OCI-LY1 (cell line): ENCODE measurements at regions not wholly inside any gene's neighbourhood (a gene's known extent, or its start where the extent isn't known, plus 50 kb on each side); places are given as distances from the start of the nearest gene placed in this dataset.

Experiments
- H2AFZ ChIP-seq: fragments of 200-600 bp; sonication (generic), shearing (Covaris generic); 2 replicates; pipeline ENCODE4 v1.6.0; 2014; ENCODE audit warnings: antibody characterized with exemption, mild to moderate bottlenecking, low read length
- H3F3A ChIP-seq: fragments of 200-600 bp; sonication (generic), shearing (Covaris generic); 2 replicates; pipeline ENCODE4 v1.6.0; 2014; ENCODE audit warnings: mild to moderate bottlenecking, antibody characterized with exemption, low read length, moderate library complexity; ENCODE audit not compliant: insufficient read depth
- H3K27ac ChIP-seq: fragments of 200-600 bp; sonication (generic); 2 replicates; pipeline ENCODE4 v1.5.1; 2014; ENCODE audit warnings: low read length, mixed run types, mild to moderate bottlenecking, low read depth; ENCODE audit not compliant: poor library complexity, severe bottlenecking
- H3K27me3 ChIP-seq: fragments of 200-600 bp; sonication (generic); 2 replicates; pipeline ENCODE4 v1.6.0; 2014; ENCODE audit warnings: antibody characterized with exemption, mild to moderate bottlenecking, low read length, moderate library complexity; ENCODE audit not compliant: insufficient read depth
- H3K36me3 ChIP-seq: fragments of 200-600 bp; sonication (generic); 2 replicates; pipeline ENCODE4 v1.6.1; 2014; ENCODE audit warnings: mild to moderate bottlenecking, antibody characterized with exemption, low read length, moderate library complexity, mixed read lengths; ENCODE audit not compliant: insufficient read depth
- H3K4me1 ChIP-seq: fragments of 200-600 bp; sonication (generic); 2 replicates; pipeline ENCODE4 v1.5.1; 2014; ENCODE audit warnings: mild to moderate bottlenecking, low read length, moderate library complexity; ENCODE audit not compliant: insufficient read depth, severe bottlenecking
- H3K4me2 ChIP-seq: fragments of 200-600 bp; sonication (generic), shearing (Covaris generic); 2 replicates; pipeline ENCODE4 v1.6.1; 2014; ENCODE audit warnings: low read length
- H3K4me3 ChIP-seq: fragments of 200-600 bp; sonication (generic); 2 replicates; pipeline ENCODE4 v1.5.1; 2014; ENCODE audit warnings: low read length, low read depth, mild to moderate bottlenecking, mixed read lengths; ENCODE audit not compliant: poor library complexity, severe bottlenecking
- H3K79me2 ChIP-seq: fragments of 200-600 bp; shearing (Covaris generic); 2 replicates; pipeline ENCODE4 v1.6.1; 2016; ENCODE audit warnings: mixed run types, low read length, mixed read lengths; ENCODE audit not compliant: insufficient read depth
- H3K9ac ChIP-seq: fragments of 200-600 bp; sonication (generic), shearing (Covaris generic); 2 replicates; pipeline ENCODE4 v1.6.1; 2014; ENCODE audit warnings: mild to moderate bottlenecking, low read length, mixed read lengths
- H3K9me2 ChIP-seq: fragments of 200-600 bp; sonication (generic), shearing (Covaris generic); 2 replicates; pipeline ENCODE4 v1.6.1; 2014; ENCODE audit warnings: low read depth, mild to moderate bottlenecking, low read length, mixed read lengths
- H3K9me3 ChIP-seq: fragments of 200-600 bp; shearing (Covaris generic); 2 replicates; pipeline ENCODE4 v1.6.1; 2014; ENCODE audit warnings: low read length, mixed read lengths
- H4K20me1 ChIP-seq: fragments of 200-600 bp; sonication (generic), shearing (Covaris generic); 2 replicates; pipeline ENCODE4 v1.6.0; 2016; ENCODE audit warnings: mild to moderate bottlenecking, low read length; ENCODE audit not compliant: insufficient read depth
- CTCF ChIP-seq: fragments of 200-600 bp; sonication (generic), shearing (Covaris generic); IDR thresholded peaks from 2 replicates; pipeline ENCODE4 v1.5.1; 2017; ENCODE audit warnings: mild to moderate bottlenecking, antibody characterized with exemption, low read length, moderate library complexity, mixed read lengths
- EZH2 ChIP-seq: fragments of 200-600 bp; sonication (generic), shearing (Covaris generic); IDR thresholded peaks from 2 replicates; pipeline ENCODE4 v1.8.0; 2017; ENCODE audit warnings: borderline replicate concordance, mixed run types, mild to moderate bottlenecking, antibody characterized with exemption, low read length, moderate library complexity, mixed read lengths

- H3K4me1 ChIP-seq = no peaks in the 10 kb centered on the region
- no peaks in the 10 kb centered on the region for H3K9me3 ChIP-seq
- no peak for TF ChIP-seq CTCF
- TF ChIP-seq EZH2 = no peak
- no peaks in the 10 kb centered on the region for H3K79me2 ChIP-seq
- no peak overlapping the region for H2AFZ ChIP-seq
- H3K9me2 ChIP-seq = no peaks in the 10 kb centered on the region
- no peak overlapping the region for H3K27ac ChIP-seq
- H3K27me3 ChIP-seq = no peaks in the 10 kb centered on the region
- no peak overlapping the region for H3K9ac ChIP-seq
- no peak overlapping the region for H3K4me2 ChIP-seq
- H3F3A ChIP-seq = no peaks in the 10 kb centered on the region
- no peaks in the 10 kb centered on the region for H4K20me1 ChIP-seq
- H3K36me3 ChIP-seq = no peaks in the 10 kb centered on the region
- H3K4me3 ChIP-seq = no peak overlapping the region
Measured at GRCh38 chr3:117580806-117581205, 871.2 kb downstream of the TUSC7 start.

GRCh38 chr3:117586161-117586560 is 876.6 kb downstream of the TUSC7 start:
- no peaks in the 10 kb centered on the region for H3K4me1 ChIP-seq
- no peak for TF ChIP-seq CTCF
- TF ChIP-seq EZH2 = no peak
- H3K9ac ChIP-seq = no peak overlapping the region
- H3K4me2 ChIP-seq = no peak overlapping the region
- no peak overlapping the region for H3K4me3 ChIP-seq
- no peaks in the 10 kb centered on the region for H3K9me2 ChIP-seq
- H4K20me1 ChIP-seq = no peaks in the 10 kb centered on the region
- H3F3A ChIP-seq = no peaks in the 10 kb centered on the region
- no peaks in the 10 kb centered on the region for H3K36me3 ChIP-seq
- H3K27ac ChIP-seq = no peak overlapping the region
- H3K9me3 ChIP-seq = no peaks in the 10 kb centered on the region
- no peaks in the 10 kb centered on the region for H3K79me2 ChIP-seq
- H3K27me3 ChIP-seq = no peaks in the 10 kb centered on the region
- H2AFZ ChIP-seq = no peak overlapping the region

- H3K4me3 ChIP-seq = no peak overlapping the region
- no peak overlapping the region for H2AFZ ChIP-seq
- no peaks in the 10 kb centered on the region for H3K36me3 ChIP-seq
- H3K4me2 ChIP-seq = no peak overlapping the region
- H3K27me3 ChIP-seq = no peaks in the 10 kb centered on the region
- no peaks in the 10 kb centered on the region for H3K4me1 ChIP-seq
- no peak for TF ChIP-seq EZH2
- TF ChIP-seq CTCF = no peak
- H3K9me2 ChIP-seq = no peaks in the 10 kb centered on the region
- H3K79me2 ChIP-seq = no peaks in the 10 kb centered on the region
- H3K9me3 ChIP-seq = no peaks in the 10 kb centered on the region
- no peak overlapping the region for H3K9ac ChIP-seq
- no peak overlapping the region for H3K27ac ChIP-seq
- no peaks in the 10 kb centered on the region for H4K20me1 ChIP-seq
- H3F3A ChIP-seq = no peaks in the 10 kb centered on the region
Measured at GRCh38 chr3:117587416-117587815, 877.8 kb downstream of the TUSC7 start.
